NCI-H2196 (cell line): ENCODE measurements at regions not wholly inside any gene's neighbourhood (a gene's known extent, or its start where the extent isn't known, plus 50 kb on each side); places are given as distances from the start of the nearest gene placed in this dataset.
A peak's percentile ranks its signal among the peaks of the same experiment; 100 is the strongest.
"Not testable (repeated sequence)": the region's sequence is repeated elsewhere in the genome, so short reads cannot be mapped to it uniquely, and the experiment has no call there.

ENCODE experiments used
- DNase-seq: peaks from one replicate; lab custom pipeline; 2025; ENCODE audit not compliant: unreplicated experiment; lab: John Stamatoyannopoulos, UW

GRCh38 chr2:19205983-19206533 lies 152.4 kb downstream of the OSR1 start:
- no peak for DNase-seq

GRCh38 chr2:19203866-19204265 lies 154.6 kb downstream of the OSR1 start:
- DNase-seq, result no peak

- no peak for DNase-seq
These were observed 156.4 kb downstream of the OSR1 start for GRCh38 chr2:19201911-19202462.

GRCh38 chr2:19198381-19198780 lies 160.0 kb downstream of the OSR1 start:
- no peak for DNase-seq

GRCh38 chr2:19195661-19196060 lies 162.8 kb downstream of the OSR1 start:
- no peak for DNase-seq

GRCh38 chr2:19189391-19189790 lies 169.0 kb downstream of the OSR1 start:
- no peak for DNase-seq

GRCh38 chr2:19187323-19188020 lies 171.0 kb downstream of the OSR1 start:
- DNase-seq, result no peak

- no peak for DNase-seq
These were observed 173.3 kb downstream of the OSR1 start for GRCh38 chr2:19185086-19185485.

GRCh38 chr2:19178175-19178574 lies 180.2 kb downstream of the OSR1 start:
- DNase-seq, result no peak

GRCh38 chr2:19176977-19177376 lies 181.4 kb downstream of the OSR1 start:
- DNase-seq, result peak; percentile 12

GRCh38 chr2:19176172-19176852 lies 182.1 kb downstream of the OSR1 start:
- DNase-seq, result no peak

GRCh38 chr2:19174176-19174575 lies 184.2 kb downstream of the OSR1 start:
- DNase-seq, result no peak

GRCh38 chr2:19171409-19171808 lies 187.0 kb downstream of the OSR1 start:
- DNase-seq, result no peak

- DNase-seq, result no peak
These were observed 189.2 kb downstream of the OSR1 start for GRCh38 chr2:19169134-19169768.

- DNase-seq, result not testable (repeated sequence)
These were observed 194.3 kb downstream of the OSR1 start for GRCh38 chr2:19164099-19164498.

- DNase-seq, result no peak
These were observed 199.5 kb downstream of the OSR1 start for GRCh38 chr2:19158896-19159295.

- no peak for DNase-seq
These were observed 200.2 kb downstream of the OSR1 start for GRCh38 chr2:19158211-19158610.

- DNase-seq, result no peak
These were observed 201.8 kb downstream of the OSR1 start for GRCh38 chr2:19156646-19157045.

GRCh38 chr2:19150726-19151125 lies 207.7 kb downstream of the OSR1 start:
- no peak for DNase-seq

GRCh38 chr2:19146867-19147266 lies 211.6 kb downstream of the OSR1 start:
- no peak for DNase-seq

GRCh38 chr2:19141234-19142004 lies 217.0 kb downstream of the OSR1 start:
- no peak for DNase-seq
